SK-N-SH treated with all-trans-retinoic acid at 6 μM for 48 hours (cell line): ENCODE measurements at regions not wholly inside any gene's neighbourhood (a gene's known extent, or its start where the extent isn't known, plus 50 kb on each side); places are given as distances from the start of the nearest gene placed in this dataset.

Experiments
- ATAC-seq: fragments of 200-7000 bp; cut with Tn5 transposase; 3 replicates; pipeline ENCODE4 v1.9.1; 2020; ENCODE audit warnings: mild to moderate bottlenecking, moderate library complexity
- ARNTL ChIP-seq: fragments of 450-650 bp; formaldehyde crosslinking; IDR thresholded peaks from 2 replicates; pipeline ENCODE4 v1.5.0; 2020; ENCODE audit warnings: low read depth, mild to moderate bottlenecking, moderate library complexity, borderline replicate concordance
- BACH2 ChIP-seq: fragments of 250-450 bp; sonication (Bioruptor Pico); IDR thresholded peaks from 2 replicates; pipeline ENCODE4 v1.9.0; 2021; ENCODE audit warnings: mild to moderate bottlenecking, borderline replicate concordance
- CREB5 ChIP-seq: fragments of 250-450 bp; sonication (Bioruptor Pico); IDR thresholded peaks from 2 replicates; pipeline ENCODE4 v1.5.1; 2020; ENCODE audit warnings: low read depth, mild to moderate bottlenecking, moderate library complexity
- CSDC2 ChIP-seq: fragments of 250-450 bp; sonication (Bioruptor Pico); IDR thresholded peaks from 2 replicates; pipeline ENCODE4 v1.5.0; 2020; ENCODE audit warnings: mild to moderate bottlenecking, moderate library complexity
- CSRNP3 ChIP-seq: fragments of 250-450 bp; sonication (Bioruptor Pico); IDR thresholded peaks from 2 replicates; pipeline ENCODE4 v1.5.1; 2021; ENCODE audit warnings: mild to moderate bottlenecking, moderate library complexity
- ESRRG ChIP-seq: fragments of 250-450 bp; sonication (Bioruptor Pico); IDR thresholded peaks from 2 replicates; pipeline ENCODE4 v1.6.1; 2021; ENCODE audit warnings: mild to moderate bottlenecking
- GLIS3 ChIP-seq: fragments of 250-450 bp; sonication (Bioruptor Pico); IDR thresholded peaks from 2 replicates; pipeline ENCODE4 v1.5.0; 2020; ENCODE audit warnings: mild to moderate bottlenecking, moderate library complexity
- OSR1 ChIP-seq: fragments of 250-450 bp; sonication (Bioruptor Pico); IDR thresholded peaks from 2 replicates; pipeline ENCODE4 v1.8.0; 2022; ENCODE audit warnings: moderate library complexity, mild to moderate bottlenecking, inconsistent platforms
- PATZ1 ChIP-seq: fragments of 250-450 bp; sonication (Bioruptor Pico); IDR thresholded peaks from 2 replicates; pipeline ENCODE4 v1.8.0; 2020; ENCODE audit warnings: mild to moderate bottlenecking, moderate library complexity, borderline replicate concordance
- POU6F1 ChIP-seq: fragments of 250-450 bp; sonication (Bioruptor Pico); IDR thresholded peaks from 2 replicates; pipeline ENCODE4 v1.8.0; 2021; ENCODE audit warnings: low read depth, mild to moderate bottlenecking, moderate library complexity, borderline replicate concordance
- PPARA ChIP-seq: fragments of 250-450 bp; sonication (Bioruptor Pico); IDR thresholded peaks from 2 replicates; pipeline ENCODE4 v1.5.0; 2020; ENCODE audit warnings: mild to moderate bottlenecking, borderline replicate concordance
- RARB ChIP-seq: fragments of 250-450 bp; sonication (Bioruptor Pico); IDR thresholded peaks from 2 replicates; pipeline ENCODE4 v1.8.0; 2021; ENCODE audit warnings: mild to moderate bottlenecking, moderate library complexity
- SNAI2 ChIP-seq: fragments of 250-450 bp; sonication (Bioruptor Pico); IDR thresholded peaks from 2 replicates; pipeline ENCODE4 v1.5.0; 2020; ENCODE audit warnings: mild to moderate bottlenecking, moderate library complexity
- TCF4 ChIP-seq: fragments of 250-450 bp; sonication (Bioruptor Pico); IDR thresholded peaks from 2 replicates; pipeline ENCODE4 v1.8.0; 2021; ENCODE audit warnings: mild to moderate bottlenecking, moderate library complexity, borderline replicate concordance
- TOX ChIP-seq: fragments of 250-450 bp; sonication (Bioruptor Pico); IDR thresholded peaks from 2 replicates; pipeline ENCODE4 v1.8.0; 2021; ENCODE audit warnings: mild to moderate bottlenecking, moderate library complexity, borderline replicate concordance
- ZC3H10 ChIP-seq: fragments of 250-450 bp; sonication (Bioruptor Pico); IDR thresholded peaks from 2 replicates; pipeline ENCODE4 v1.5.1; 2021; ENCODE audit warnings: mild to moderate bottlenecking, moderate library complexity
- ZFP3 ChIP-seq: fragments of 250-450 bp; sonication (Bioruptor Pico); IDR thresholded peaks from 2 replicates; pipeline ENCODE4 v1.5.0; 2020; ENCODE audit warnings: mild to moderate bottlenecking, moderate library complexity
- ZFP30 ChIP-seq: fragments of 450-650 bp; formaldehyde crosslinking; IDR thresholded peaks from 2 replicates; pipeline ENCODE4 v1.5.0; 2022; ENCODE audit warnings: mild to moderate bottlenecking, moderate library complexity
- ZNF565 ChIP-seq: fragments of 450-650 bp; formaldehyde crosslinking; conservative IDR thresholded peaks from 2 replicates; pipeline ENCODE4 v1.5.0; 2020; ENCODE audit warnings: low read depth, mild to moderate bottlenecking, moderate library complexity
- ZNF70 ChIP-seq: fragments of 450-650 bp; formaldehyde crosslinking; IDR thresholded peaks from 2 replicates; pipeline ENCODE4 v1.5.0; 2020; ENCODE audit warnings: mild to moderate bottlenecking, moderate library complexity
- ZNF8 ChIP-seq: fragments of 450-650 bp; formaldehyde crosslinking; IDR thresholded peaks from 2 replicates; pipeline ENCODE4 v1.5.0; 2020; ENCODE audit warnings: mild to moderate bottlenecking, moderate library complexity

GRCh38 chr1:87167848-87168525 lies 160.7 kb upstream of the LMO4 start:
- ATAC-seq, result no peak
- TF ChIP-seq OSR1, result no peak
- no peak for TF ChIP-seq ZNF70 (CRISPR knock-in tag)
- no peak for TF ChIP-seq CREB5 (CRISPR knock-in tag)
- TF ChIP-seq RARB (CRISPR knock-in tag), result no peak
- no peak for TF ChIP-seq ESRRG (CRISPR knock-in tag)
- TF ChIP-seq TCF4 (CRISPR knock-in tag), result no peak
- no peak for TF ChIP-seq ARNTL (CRISPR knock-in tag)
- no peak for TF ChIP-seq BACH2
- no peak for TF ChIP-seq CSDC2 (CRISPR knock-in tag)
- TF ChIP-seq ZFP30 (CRISPR knock-in tag), result no peak
- no peak for TF ChIP-seq ZNF8
- no peak for TF ChIP-seq ZC3H10
- TF ChIP-seq POU6F1 (CRISPR knock-in tag), result no peak
- no peak for TF ChIP-seq ZFP3 (CRISPR knock-in tag)
- TF ChIP-seq TOX (CRISPR knock-in tag), result no peak

GRCh38 chr1:87169263-87169910 lies 159.3 kb upstream of the LMO4 start:
- TF ChIP-seq SNAI2 (CRISPR knock-in tag) (no peak), ZNF565 (CRISPR knock-in tag) (no peak), ZFP3 (CRISPR knock-in tag) (no peak), CSRNP3 (no peak), BACH2 (no peak), ZFP30 (CRISPR knock-in tag) (no peak)
- ATAC-seq, result no peak

- ATAC-seq, result no peak
- TF ChIP-seq ARNTL (CRISPR knock-in tag) (no peak), CSDC2 (CRISPR knock-in tag) (no peak), GLIS3 (no peak), CSRNP3 (no peak), RARB (CRISPR knock-in tag) (no peak)
Measured at GRCh38 chr1:87170157-87170556, 158.5 kb upstream of the LMO4 start.

- ATAC-seq, result no peak
- TF ChIP-seq GLIS3, result no peak
- no peak for TF ChIP-seq TOX (CRISPR knock-in tag)
- no peak for TF ChIP-seq OSR1
- no peak for TF ChIP-seq CSDC2 (CRISPR knock-in tag)
- TF ChIP-seq ZFP30 (CRISPR knock-in tag), result no peak
- TF ChIP-seq ARNTL (CRISPR knock-in tag), result no peak
- TF ChIP-seq TCF4 (CRISPR knock-in tag), result no peak
- TF ChIP-seq ZNF8, result no peak
- no peak for TF ChIP-seq PATZ1
- no peak for TF ChIP-seq SNAI2 (CRISPR knock-in tag)
- no peak for TF ChIP-seq RARB (CRISPR knock-in tag)
- TF ChIP-seq PPARA (CRISPR knock-in tag), result no peak
- no peak for TF ChIP-seq ZNF565 (CRISPR knock-in tag)
- no peak for TF ChIP-seq CSRNP3
Measured at GRCh38 chr1:87170931-87171598, 157.6 kb upstream of the LMO4 start.
